ENCODE measurements at regions not wholly inside any gene's neighbourhood (a gene's known extent, or its start where the extent isn't known, plus 50 kb on each side); places are given as distances from the start of the nearest gene placed in this dataset.

GRCh38 chr22:48137640-48138039, 1375.2 kb downstream of the TBC1D22A start:
- no peak for DNase-seq

- DNase-seq, result no peak
These were observed 1373.1 kb downstream of the TBC1D22A start for GRCh38 chr22:48135592-48135991.

- no peak for DNase-seq
These were observed 1363.0 kb downstream of the TBC1D22A start for GRCh38 chr22:48125416-48125815.

- DNase-seq, result no peak
These were observed 1359.5 kb downstream of the TBC1D22A start for GRCh38 chr22:48121984-48122383.

GRCh38 chr22:48118654-48119053, 1356.2 kb downstream of the TBC1D22A start:
- no peak for DNase-seq

- no peak for DNase-seq
These were observed 1354.4 kb downstream of the TBC1D22A start for GRCh38 chr22:48116871-48117270.

- DNase-seq, result peak; percentile 25
These were observed 1350.5 kb downstream of the TBC1D22A start for GRCh38 chr22:48112687-48113521.

- no peak for DNase-seq
These were observed 1344.3 kb downstream of the TBC1D22A start for GRCh38 chr22:48106715-48107259.

- DNase-seq, result no peak
These were observed 1343.8 kb downstream of the TBC1D22A start for GRCh38 chr22:48106215-48106614.

GRCh38 chr22:48105259-48105658, 1342.8 kb downstream of the TBC1D22A start:
- DNase-seq, result no peak

- DNase-seq, result no peak
These were observed 1342.3 kb downstream of the TBC1D22A start for GRCh38 chr22:48104766-48105165.

- DNase-seq, result no peak
These were observed 1341.8 kb downstream of the TBC1D22A start for GRCh38 chr22:48104102-48104738.

GRCh38 chr22:48103126-48103875, 1340.9 kb downstream of the TBC1D22A start:
- DNase-seq, result no peak

- no peak for DNase-seq
These were observed 1340.1 kb downstream of the TBC1D22A start for GRCh38 chr22:48102581-48102980.

GRCh38 chr22:48101704-48102103, 1339.3 kb downstream of the TBC1D22A start:
- DNase-seq, result no peak

GRCh38 chr22:48100685-48101417, 1338.4 kb downstream of the TBC1D22A start:
- DNase-seq, result no peak

- no peak for DNase-seq
These were observed 1337.2 kb downstream of the TBC1D22A start for GRCh38 chr22:48099671-48100070.

GRCh38 chr22:48099251-48099650, 1336.8 kb downstream of the TBC1D22A start:
- no peak for DNase-seq

GRCh38 chr22:48098921-48099245, 1336.4 kb downstream of the TBC1D22A start:
- DNase-seq, result no peak

- no peak for DNase-seq
These were observed 1335.9 kb downstream of the TBC1D22A start for GRCh38 chr22:48098243-48098920.

GRCh38 chr22:48097723-48098122, 1335.3 kb downstream of the TBC1D22A start:
- no peak for DNase-seq
